ENCODE measurements at regions not wholly inside any gene's neighbourhood (a gene's known extent, or its start where the extent isn't known, plus 50 kb on each side); places are given as distances from the start of the nearest gene placed in this dataset.

- TF ChIP-seq CTCF (IDR thresholded peaks at IDR 0.05) (no peak), POLR2A (IDR thresholded peaks at IDR 0.05) (no peak)
These were observed 497.1 kb upstream of the RBFOX1 start for GRCh38 chr16:6835516-6835915.
